GM21737 (cell line): ENCODE measurements at regions not wholly inside any gene's neighbourhood (a gene's known extent, or its start where the extent isn't known, plus 50 kb on each side); places are given as distances from the start of the nearest gene placed in this dataset.

ENCODE experiments used
- ATAC-seq: cut with Tn5 transposase; IDR thresholded peaks from one replicate; pipeline ENCODE4 v1.9.1; 2021; ENCODE audit warnings: mild to moderate bottlenecking, moderate library complexity; ENCODE audit not compliant: unreplicated experiment

DNA sequence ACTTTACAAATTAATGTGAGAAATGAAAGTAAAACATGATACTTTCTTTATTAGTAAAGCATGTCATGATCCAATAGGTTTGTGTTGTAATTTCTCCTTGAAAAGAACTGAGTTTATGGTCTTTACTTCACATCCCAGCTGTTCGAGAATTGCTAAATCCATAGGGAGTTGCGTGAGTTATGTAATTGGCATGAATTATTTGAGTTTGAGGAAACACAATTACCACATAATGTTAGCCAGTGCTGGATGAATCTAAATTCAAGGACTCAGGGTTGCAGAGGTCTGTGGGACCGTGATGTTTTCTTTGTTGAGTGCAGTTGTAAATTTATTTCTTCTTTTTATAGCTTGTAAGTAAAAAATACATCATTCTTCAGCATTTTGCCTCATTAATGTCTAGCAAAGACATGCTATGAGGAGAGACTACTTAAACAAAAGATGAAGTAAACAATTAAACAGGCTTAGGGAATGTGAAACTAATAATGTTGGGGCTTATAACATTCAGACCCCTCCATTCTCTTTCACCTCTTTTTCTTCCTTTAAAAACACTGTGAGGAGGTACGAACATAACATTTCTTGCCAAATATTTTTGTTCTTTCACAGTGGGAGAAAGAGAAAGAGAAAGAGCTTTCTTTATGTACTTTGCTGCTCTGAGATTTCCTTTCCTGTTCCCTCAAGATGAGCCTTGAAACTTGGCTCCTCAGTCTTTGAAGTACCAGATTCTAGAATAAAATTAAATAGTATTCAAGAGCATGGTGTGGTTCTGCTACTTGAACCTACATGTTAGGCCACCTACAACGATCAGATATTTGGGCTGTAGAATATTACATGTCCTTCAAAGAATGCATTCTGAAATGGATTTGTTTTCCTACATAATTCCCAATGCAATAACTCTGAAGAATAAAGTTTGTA lies 159.6 kb upstream of the ANK2 start:
- ATAC-seq = no peak

DNA sequence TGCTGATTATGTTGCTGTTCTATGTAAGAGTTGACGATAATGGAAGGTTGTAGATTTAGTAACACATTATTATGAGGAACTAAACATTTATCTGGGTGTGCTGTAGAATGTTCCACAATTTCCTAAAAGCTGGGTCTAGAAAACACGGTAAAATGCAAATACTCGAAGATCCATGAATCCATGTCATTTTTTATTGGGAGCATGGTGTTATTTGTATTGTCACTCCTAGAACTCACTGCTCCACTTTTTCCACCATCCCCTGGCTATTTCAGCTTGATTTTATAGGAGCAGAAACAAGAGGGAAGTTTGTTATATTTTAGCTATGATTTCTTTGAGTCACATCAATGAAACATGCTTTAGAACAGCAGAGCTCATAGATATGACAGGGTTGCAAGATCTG lies 155.0 kb upstream of the ANK2 start:
- no peak for ATAC-seq

GRCh38 chr4:112894951-112895350 lies 154.5 kb upstream of the ANK2 start:
- ATAC-seq = no peak

- ATAC-seq = no peak
Measured at GRCh38 chr4:112895811-112896608, 153.4 kb upstream of the ANK2 start.

DNA sequence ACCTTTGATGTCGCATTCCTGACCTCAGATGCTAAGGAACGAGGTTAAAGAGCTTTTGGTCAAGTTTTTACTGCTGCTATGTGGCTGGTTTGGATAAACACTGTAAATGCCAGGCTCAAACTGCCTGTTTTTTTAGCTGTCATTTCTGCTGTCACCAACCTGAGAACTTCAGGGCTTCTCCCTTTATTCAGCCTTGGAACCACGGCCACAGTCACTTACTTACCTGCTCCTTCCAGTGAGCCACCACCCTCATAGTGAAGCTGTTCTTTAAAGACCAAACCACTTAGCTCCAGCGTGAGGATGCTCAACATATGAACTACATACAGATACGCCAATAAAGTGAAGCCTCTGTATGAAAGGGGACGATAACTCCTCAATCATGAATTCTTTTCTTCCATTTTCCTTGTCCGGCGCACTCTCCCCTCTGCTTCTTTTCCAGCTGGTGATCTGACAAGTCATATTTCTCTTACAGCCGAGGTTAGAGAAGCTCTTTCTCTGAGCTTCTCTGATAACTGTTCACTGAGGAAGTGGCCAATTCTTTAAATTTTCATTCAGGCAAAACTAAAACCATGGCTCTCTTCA lies 152.8 kb upstream of the ANK2 start:
- no peak for ATAC-seq

GRCh38 chr4:112897543-112897942 lies 151.9 kb upstream of the ANK2 start:
- no peak for ATAC-seq

- no peak for ATAC-seq
Measured at GRCh38 chr4:112898357-112899141, 150.9 kb upstream of the ANK2 start.

- no peak for ATAC-seq
Measured at GRCh38 chr4:112900416-112900815, 149.0 kb upstream of the ANK2 start.

- ATAC-seq = no peak
Measured at GRCh38 chr4:112901962-112902411, 147.5 kb upstream of the ANK2 start.

DNA sequence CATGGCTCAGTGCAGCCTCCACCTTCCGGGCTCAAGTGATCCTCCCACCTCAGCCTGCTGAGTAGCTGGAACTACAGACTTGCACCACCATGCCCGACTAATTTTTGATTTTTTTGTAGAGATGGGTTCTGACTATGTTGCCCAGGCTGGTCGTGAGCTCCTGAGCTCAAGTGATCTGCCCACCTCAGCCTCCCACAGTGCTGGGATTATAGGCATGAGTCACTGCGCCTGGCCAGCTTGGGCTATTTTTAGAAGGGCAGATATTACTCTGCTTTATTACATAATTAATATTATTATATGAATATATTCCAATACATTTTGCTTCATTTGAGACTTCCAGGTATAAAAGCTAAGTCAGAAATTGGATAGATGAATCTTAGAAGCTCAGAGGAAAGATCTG lies 143.7 kb upstream of the ANK2 start:
- no peak for ATAC-seq

DNA sequence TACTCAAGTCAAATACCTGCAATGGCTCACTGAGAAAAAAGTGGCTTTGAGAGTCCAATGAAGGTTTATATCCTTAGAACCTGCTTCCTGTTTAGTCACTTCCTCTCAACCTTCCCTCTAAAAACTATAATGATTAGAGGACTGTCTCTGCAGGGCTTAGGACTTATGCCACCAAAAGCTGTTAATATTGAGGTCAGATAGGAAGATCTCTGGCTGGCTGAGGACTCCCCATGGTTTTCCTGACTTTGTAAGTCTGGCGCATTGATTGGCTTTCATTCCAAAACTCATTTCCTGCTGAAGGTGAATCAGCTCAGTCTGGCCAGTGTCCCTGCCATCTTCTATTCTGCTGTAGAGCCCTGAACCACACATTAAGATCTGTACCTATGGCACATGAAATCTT lies 140.9 kb upstream of the ANK2 start:
- ATAC-seq = no peak

DNA sequence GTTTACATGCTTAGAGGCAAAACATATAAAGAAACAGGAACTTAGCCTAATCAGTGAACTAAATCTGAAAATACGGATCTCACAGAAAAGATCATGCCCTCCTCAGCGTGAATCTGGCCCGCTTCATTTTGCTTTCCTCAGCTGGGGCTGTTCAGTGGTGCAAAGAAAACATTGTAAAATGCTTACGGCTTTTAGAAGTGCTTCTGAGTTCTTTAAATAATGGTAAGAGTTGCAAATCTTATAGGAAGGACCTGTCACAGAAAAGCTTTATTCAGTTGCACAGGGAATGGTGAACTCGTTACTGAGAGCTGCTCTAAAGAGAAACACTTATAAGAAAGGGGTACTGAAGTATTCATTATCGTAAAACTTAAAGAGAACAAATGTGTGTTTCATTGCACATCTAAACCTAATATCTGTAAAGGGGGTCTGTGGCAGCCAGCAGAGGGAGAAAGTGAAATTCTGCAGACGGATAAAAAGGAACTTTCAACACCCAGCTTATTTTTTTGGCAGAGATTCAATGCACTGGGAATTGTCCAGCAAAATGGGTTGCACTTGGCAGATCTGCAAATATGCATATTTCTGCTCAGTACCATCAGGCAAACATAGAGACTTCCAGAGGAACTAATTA lies 139.2 kb upstream of the ANK2 start:
- ATAC-seq = no peak

DNA sequence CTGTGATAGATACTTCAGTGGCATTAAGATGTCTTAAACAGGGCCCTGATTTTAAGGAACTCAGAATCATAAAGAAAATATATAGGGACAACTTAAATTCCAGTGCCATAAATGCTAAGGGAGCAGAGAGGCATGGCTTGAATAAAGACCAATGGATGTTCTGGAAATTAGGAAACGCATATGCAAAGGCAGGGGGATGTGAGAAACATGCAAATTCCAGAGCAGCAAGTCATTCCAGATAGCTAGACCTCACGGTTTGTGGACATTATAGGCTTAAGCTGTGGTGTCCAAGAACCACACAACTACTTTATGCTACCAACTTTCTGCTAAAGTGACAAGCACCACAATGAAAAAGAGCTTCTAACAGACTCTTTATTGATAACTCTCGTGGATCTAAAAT lies 132.6 kb upstream of the ANK2 start:
- no peak for ATAC-seq

DNA sequence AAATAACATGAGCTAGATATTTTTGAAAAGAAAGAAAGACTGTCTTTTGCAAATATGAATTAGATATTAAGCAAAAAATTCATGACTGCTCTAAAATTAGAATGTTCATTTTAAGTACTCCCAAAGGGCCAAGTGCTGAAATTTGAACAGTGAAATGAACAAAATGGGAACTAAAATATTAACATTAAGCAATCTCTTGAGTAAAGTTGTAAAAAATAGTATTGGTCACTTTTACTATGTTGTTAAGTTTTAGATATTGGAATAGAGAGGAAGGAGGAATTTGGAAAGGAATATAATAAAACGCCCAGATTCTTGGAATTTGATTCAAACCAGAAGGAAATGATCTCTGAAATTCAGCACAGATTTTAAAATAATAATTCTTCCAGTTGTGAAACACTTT lies 125.9 kb upstream of the ANK2 start:
- no peak for ATAC-seq

GRCh38 chr4:112926819-112927218 lies 122.6 kb upstream of the ANK2 start:
- ATAC-seq = no peak

DNA sequence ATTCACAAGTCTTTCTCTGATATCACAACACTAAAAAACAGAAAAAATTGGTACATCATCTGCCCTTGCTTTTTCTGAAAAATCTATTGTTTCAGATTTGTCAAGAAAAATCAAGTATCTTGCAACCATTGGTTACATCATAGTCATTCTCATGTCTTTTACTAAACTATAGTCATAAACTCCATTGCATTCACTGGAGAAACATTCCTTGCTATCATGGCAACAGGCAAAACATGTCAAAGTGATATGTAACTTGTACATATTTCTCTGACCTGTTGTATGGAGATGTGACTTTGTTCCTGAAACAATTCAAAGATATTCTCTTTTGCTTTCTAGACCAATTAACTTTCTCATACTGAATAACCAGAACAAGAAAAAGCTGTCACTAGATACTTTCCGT lies 121.9 kb upstream of the ANK2 start:
- no peak for ATAC-seq

- ATAC-seq = no peak
Measured at GRCh38 chr4:112931001-112931400, 118.5 kb upstream of the ANK2 start.

- no peak for ATAC-seq
Measured at GRCh38 chr4:112933790-112934189, 115.7 kb upstream of the ANK2 start.

- no peak for ATAC-seq
Measured at GRCh38 chr4:112938461-112939058, 110.9 kb upstream of the ANK2 start.

- no peak for ATAC-seq
Measured at GRCh38 chr4:112939901-112940300, 109.6 kb upstream of the ANK2 start.
